ENCODE measurements at regions not wholly inside any gene's neighbourhood (a gene's known extent, or its start where the extent isn't known, plus 50 kb on each side); places are given as distances from the start of the nearest gene placed in this dataset.

DNA sequence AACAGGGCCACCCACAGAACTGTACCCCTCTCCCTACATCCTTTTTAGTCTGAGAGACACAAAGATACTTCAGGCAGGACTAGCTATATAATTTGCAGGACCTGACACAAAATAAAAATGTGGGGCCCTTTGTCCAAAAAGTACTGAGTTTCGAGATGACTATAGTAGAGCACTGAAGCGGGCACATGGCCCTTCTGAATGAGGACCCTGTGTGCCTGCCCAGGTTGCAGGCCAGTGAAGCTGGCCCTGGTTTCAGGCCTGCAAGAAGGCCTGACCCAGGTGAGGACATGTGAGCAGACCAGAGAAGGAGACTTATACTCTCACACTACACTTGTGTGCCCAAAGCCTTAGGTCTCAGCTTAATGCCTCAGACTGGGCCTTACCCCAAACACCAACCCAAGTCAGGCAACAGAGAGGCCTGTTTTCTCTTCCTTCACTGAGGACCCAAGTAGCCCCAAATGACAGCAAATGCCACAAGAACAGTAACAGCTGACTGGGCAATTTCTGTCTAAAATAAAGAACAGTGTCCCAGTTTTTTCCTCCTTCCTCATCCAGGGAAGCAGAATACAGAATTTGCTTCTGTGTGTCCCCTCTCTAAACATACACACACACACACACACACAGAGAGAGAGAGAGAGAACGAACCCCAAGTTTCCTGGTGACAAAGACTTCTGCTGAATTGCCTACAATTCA lies 100.9 kb upstream of the ARHGEF3 start:
- DNase-seq (ENCODE audit: extremely low read depth, low read depth), result no peak

DNA sequence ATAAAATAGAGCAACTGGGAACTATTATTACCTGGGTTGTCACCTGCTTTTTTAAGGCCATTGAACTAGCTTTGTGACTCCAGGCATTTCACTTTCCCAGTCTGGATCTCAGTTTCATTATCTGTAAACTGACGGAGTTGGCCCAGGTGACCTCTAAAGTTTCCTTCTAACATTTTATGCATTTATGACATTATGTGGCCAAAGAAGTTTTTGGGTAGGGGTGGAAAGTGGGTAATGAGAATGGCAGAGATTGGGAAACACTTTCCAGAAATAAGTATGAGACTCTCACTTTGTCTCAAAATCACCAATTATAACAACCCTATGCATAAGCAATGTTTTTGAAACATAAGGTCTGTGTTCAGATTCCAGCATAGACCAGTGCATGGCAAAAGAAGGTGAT lies 99.1 kb upstream of the ARHGEF3 start:
- DNase-seq (ENCODE audit: extremely low read depth, low read depth), result no peak

DNA sequence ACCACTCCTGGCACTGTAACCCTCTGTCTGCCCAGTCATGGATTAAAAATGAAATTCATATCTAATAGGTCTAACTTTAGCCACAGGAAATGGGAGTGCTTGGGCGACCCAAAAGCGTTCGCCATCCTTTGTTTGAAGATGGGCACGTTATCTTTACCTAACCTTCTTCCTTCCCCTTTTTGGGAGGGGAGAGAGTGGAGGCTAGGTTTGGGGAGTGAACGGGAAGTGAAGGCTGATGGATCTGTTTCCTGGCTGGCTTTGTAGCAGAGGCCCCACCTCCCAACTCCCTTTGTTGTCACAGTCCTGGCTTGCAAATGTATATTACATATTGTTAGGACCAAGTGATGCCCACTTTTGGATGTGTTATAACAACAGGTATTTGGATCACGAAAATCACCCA lies 98.1 kb upstream of the ARHGEF3 start:
- DNase-seq (ENCODE audit: extremely low read depth, low read depth), result no peak

DNA sequence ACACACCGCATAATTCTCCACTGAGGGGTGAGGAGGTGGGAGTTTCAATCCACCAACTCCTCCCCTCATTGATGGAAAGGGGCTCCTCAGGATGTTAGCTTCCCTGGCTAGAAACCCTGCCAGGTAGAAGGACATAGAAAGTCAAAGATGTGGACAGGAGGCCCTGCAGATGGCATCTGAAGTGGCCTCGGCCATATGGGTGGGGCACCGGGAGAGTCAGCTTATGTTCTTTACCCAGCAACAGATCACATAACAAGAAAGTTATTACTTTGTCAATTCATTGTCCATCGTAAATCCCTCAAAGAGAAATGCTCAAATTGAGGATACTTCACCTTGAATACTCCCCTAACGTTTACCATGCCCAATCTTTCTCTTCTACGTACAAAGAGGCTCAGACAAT lies 97.3 kb upstream of the ARHGEF3 start:
- DNase-seq (ENCODE audit: extremely low read depth, low read depth), result no peak

DNA sequence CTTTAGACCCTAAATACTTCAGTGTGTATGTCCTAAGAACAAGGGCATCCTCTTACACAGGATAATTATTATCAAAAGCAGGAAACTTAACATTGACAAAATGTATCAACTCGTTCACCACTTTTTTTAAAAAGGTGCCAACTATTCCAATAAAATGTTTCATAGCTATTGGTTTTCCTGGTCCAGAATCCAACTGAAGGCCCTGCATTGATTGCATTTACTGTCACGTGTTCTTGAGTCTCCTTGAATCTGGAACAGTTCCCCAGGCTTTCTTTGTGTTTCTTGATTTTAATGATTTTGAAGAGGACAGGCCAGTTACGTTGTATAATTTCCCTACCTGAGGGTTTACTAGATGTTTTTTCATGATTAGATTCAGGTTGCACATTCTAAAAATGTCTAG lies 94.6 kb upstream of the ARHGEF3 start:
- DNase-seq (ENCODE audit: extremely low read depth, low read depth), result no peak

DNA sequence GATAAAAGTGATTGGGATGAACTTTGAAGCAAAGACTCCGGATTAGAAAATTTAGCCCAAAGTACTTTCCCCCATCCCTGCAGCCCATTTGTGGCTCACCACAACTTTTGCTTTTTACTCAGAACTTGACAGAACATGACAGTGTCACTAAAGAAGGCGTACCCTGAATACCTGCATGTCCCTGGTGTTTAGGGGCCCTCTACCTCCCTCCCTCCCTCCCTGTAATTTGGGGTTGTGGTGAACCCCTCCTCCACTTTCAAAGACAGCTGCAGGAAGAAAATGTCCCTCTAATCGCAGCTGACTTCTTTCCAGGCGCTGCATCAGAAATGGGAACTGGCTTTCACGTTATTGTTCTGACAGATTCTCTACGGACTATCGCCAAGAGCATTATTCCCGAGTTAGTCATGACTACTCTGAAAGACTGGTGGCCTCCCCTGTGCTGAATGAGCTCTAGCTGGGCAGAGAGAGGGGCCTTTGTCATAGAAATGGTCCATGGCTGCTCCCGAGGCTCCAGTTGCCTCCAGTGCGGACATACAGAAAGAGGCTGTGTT lies 93.2 kb upstream of the ARHGEF3 start:
- DNase-seq (ENCODE audit: extremely low read depth, low read depth), result no peak

DNA sequence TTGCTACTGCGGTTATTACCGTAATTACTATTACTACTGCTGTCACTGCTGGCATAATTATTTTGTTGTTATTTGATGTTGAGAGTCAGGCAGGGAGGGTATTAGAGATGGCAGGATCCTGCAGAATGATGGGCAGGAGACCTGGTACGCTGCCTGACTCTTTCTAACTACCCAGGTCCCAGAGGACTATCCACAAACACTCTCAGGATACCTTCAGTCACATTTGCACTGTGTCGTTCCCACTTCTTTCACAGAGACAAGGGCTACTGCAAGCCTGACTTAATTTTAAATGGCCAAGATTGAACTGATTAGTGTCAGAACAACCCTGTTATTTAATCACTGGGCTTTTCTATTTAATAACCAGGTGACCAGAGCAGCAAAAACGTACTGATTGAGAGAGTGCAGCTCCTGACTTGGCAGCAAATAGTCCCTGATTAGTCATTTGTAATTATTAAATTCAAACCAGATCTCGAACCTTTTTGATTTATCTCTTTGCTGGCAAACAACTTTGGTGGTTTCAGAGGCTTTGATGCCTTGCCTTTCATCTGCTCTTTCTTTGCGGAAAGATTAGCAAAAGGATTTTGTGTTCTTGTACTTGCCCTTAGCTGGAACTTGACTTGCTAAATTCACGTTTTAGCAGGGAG lies 88.8 kb upstream of the ARHGEF3 start:
- no peak for DNase-seq (ENCODE audit: extremely low read depth, low read depth)

DNA sequence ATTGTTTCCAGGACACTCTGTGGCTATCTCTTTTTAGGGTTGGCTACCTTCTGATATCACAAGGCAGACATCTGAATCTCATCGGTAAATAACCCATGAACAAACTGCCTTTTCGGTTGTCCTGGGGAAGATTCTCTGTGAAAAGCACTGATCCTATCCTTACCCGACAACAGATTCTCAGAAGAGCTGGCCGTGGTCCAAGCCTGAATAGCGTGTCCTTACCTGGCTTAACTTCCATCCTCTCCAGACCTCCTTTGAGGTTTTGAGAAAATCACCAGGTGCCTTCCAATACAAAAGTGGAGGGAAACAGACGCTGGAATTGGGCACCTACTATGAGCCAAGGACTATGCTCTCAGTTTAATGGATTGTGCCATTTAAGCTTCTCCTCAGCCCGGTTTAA lies 87.4 kb upstream of the ARHGEF3 start:
- DNase-seq (ENCODE audit: extremely low read depth, low read depth), result no peak

DNA sequence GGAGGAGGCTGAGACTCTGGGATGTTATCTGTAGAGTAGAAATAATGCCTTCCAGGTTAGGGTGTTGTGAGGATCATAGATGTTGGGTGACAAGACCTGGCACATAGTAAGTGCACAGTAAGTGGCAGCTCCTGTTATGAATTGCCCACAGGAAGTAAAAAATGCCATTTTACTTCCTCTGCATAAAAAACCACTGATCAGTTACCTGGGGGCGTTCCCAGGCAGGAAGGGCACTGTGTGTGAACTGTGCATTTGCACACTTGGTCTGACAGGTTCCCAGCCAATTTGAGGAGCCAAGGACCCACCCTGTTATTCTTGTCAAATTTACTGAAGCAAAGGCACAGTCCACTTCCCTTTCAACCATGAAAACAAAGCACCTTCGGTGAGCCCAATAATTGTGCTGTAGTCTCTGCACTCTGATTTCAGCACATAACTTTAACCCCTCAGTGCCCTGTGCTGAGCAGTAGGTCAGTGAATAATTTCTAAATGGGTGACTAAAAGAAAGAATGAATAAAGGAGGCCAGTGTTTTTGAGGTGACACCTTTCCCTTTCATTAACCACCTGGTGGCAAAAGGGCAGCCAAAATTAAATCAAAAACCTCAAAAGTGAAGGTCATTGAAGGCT lies 85.8 kb upstream of the ARHGEF3 start:
- no peak for DNase-seq (ENCODE audit: extremely low read depth, low read depth)

DNA sequence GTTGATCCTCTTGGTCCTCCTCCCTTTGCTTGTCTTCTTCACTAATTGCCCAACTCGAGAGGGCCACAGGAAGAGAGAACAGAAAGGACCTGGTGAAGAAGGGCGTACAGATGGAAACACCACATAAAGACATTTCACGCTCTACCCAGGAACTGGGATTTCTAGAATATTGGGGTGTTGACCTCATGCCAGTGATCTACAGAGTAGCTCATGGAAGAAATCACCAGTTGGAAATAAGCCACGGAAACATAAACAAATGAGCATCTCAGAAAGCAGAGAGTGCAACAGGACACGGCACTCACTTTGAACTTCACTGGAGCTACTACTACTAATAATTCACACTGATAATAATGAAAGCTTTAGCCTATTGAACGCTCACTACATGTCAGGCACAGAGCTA lies 84.6 kb upstream of the ARHGEF3 start:
- DNase-seq (ENCODE audit: extremely low read depth, low read depth), result no peak

DNA sequence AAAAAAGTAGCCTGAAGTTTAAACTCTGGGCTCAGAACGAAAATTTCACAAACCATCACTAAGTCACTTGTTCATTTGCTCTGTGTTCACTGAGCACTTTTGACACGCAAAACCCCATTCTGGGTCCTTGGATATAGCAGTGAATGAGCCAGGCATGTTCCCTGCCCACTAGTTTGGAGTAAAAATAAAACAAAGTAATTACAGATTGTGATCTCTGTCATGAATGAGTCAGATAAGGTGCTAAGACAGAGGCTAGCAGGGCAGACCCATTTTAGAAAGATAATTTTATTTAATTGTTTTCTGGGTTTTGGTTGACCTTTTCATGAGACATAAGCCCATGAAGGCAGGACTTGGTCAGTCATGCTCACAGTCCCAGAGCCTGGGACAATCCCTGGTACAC lies 84.1 kb upstream of the ARHGEF3 start:
- DNase-seq (ENCODE audit: extremely low read depth, low read depth), result no peak

DNA sequence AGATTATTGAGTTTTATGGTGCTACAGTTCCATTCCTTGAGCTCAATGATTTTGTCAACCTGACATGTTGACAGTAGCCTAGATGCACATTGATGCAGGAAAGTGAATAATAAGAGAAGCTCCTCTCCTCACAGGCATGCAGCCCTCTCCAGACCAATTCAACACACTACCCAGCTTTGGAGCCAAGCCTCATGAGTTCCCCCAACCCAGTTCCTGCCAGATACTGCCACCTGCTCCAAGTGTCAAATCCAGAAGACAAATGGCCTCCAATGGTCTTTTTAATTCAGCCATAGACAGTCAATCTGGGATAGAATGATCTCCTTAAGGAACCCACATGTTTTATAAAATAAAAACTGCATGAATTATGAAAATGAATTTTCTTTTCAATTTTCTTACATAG lies 83.7 kb upstream of the ARHGEF3 start:
- no peak for DNase-seq (ENCODE audit: extremely low read depth, low read depth)

DNA sequence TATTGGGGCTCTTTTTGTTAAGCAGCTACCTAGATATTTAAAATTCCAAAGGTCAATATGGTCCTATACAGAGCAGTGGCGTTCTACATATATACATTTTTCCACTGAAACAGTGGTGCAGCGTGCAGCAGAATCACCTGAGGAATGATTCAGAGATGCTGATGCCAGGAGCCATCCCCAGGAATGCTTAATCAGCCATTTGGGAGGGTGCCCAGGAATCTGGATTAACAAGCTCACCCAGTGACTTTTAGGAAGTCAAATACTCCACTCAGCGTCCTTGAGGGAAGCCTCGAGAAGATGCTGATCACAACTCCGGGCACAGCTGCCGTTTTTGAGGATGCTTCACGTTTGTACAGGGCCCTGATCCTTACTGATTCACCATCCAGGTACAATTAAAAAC lies 82.6 kb upstream of the ARHGEF3 start:
- no peak for DNase-seq (ENCODE audit: extremely low read depth, low read depth)

DNA sequence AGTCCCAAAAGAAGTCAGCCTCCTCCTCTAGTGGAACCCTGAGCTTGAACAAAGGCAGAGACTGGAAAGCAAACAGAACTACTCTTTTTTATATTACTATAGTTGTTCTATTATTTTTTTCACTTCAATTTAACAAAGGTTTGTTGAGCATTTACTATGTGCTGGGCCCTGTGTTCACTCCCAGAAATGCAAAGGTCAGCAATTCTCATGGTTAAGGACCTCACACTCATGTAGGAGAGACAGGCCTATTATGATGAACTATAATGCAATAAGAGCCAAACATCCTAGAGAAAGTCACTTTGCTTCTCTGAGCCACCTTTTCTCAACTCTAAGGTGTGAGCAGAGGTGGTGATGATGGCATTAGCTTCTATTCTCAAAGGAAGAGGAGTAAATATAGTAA lies 82.1 kb upstream of the ARHGEF3 start:
- no peak for DNase-seq (ENCODE audit: extremely low read depth, low read depth)

DNA sequence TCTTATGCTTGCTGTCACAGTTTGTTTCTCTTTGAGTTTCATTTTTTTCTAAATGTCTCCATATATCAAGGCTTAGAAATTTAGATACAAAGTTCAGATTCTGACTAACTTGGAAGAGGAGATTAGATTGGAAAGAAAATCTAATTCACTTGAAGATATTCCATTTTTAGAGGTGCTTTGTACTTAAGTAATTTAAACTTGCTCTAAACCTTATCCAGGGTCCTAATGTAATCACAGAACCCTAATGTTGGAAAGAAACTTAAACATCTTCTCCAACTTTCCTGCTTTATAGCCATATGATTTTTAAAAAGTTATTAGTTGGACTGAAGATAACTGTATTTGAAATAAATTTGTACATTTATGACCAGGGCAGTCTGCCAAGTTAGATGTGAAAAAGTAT lies 81.1 kb upstream of the ARHGEF3 start:
- DNase-seq (ENCODE audit: extremely low read depth, low read depth), result no peak

DNA sequence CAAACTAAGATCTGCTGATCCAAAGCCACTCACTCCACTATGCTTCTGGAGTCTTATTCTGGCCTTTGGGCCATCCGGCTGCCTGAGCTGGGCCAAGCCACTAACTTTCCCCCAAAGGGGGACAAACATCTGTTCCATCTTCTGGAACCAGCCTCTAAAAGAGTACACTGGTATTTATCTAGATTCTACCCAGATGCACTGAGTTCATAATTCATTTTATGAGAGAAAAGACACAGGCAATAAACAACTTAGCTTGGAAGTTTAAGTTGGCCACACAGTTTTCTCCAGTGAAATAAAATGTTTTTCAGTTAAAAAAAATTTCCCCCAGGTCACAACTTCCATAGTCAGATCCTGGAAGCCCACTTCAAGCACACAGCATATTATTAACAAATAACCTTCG lies 80.1 kb upstream of the ARHGEF3 start:
- no peak for DNase-seq (ENCODE audit: extremely low read depth, low read depth)

DNA sequence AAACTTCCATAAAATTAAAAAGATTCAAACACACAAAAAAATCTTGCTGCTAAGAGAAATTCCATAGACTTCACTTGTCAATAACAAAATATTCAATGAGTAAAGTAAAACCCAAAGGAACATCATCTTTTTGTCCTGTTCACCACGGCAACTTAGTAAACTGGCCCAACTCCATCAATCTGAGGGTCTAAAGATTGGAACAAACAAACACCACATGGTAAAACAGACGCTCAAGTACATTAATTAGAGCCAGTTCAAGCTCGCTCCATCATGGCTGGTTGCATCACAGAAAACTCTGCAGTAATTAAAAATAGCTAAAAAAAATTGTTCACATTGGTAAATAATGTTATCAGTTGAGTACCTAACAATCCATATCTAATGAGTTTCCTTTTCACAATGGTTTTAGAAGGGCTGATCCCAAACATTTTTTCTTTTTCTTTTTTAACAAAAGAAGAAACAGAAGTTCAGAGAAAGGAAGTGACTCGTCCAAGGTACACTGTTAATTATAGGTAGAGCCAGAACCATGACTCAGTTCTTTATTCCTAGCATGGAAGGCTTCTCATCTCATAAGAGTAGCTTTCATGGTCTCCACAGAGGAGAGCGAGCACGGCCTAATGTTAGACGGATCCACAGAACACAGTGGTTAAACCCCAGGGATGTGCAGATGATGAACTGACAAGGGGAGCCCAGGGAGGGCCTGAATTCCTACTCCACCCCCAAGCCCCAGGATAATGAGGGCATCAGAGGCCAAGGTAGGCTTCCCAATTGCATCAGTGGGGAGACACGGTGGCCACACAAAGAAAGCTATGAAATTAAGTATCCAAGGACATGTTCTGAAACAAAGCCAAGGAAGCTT lies 79.2 kb upstream of the ARHGEF3 start:
- DNase-seq (ENCODE audit: extremely low read depth, low read depth), result no peak

DNA sequence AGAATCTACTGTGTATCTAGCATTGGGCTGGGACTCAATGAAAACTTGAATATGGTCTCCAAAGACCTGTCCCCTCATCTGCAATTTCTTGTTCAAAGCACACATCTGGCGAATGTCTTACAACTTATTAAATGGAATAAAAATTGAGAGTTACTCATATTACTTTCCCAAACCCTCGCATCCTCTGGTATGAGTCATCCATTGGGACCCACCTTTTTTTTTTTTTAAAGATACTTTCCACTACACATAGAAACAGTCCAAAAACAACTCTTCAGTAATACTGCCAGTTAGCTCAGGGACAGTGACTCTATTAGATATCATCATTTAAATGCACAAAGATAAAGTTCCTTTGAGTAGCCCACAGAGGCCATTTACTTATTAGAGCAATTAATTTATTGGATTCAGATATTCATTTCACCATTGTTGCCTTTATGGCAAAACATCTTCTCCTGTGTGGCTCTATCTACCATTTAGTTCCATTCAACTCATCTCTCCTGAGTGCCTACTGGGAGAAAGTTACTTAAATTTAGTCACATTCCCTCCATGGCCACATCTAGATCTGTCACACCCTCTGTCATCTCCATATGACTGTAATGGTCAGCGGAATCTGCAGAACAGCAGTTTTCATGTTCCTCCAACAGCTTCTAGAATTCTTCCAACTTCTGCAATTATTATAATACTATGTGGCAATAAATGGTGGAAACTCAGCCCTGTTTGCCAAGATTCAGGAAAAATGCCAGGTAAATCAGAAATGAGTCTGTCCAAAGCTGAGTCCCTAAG lies 77.9 kb upstream of the ARHGEF3 start:
- DNase-seq (ENCODE audit: extremely low read depth, low read depth), result no peak

DNA sequence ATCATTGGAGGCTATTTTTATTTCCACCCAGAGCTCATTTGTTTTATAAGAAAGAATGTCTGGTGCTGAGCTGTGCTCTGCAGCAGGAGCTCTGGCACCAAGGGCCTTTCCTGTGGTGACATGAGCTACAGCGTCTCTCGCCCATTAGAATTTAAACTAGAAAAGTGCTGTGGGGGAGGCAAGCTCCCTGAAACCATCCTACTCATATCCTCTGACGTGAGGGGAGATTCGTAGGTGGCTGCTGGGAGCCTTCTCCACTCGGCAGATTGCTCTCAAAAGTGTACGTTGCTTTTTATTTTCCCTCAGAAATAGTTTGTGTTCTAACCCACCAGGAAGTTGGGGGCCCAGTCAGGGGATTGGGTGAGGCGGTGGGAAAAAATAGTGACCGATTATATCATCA lies 76.3 kb upstream of the ARHGEF3 start:
- DNase-seq (ENCODE audit: extremely low read depth, low read depth), result no peak

DNA sequence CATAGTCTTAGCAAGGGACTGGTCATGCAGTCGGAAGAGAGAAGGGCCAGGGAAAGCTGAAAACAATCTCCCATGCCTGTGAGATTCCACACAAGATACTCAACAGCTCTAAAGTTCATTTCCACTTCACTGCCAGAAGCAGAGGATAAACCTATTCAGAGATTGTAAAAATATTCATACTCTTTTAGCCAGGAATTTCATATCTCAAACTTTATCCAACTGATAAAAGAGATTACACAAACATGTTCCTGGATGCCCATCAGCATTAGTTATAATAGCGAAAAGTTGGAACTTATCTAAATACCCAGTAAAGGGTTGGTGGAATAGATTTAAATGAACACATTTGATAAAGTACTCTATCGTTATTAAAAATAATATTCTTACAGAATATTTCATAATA lies 75.2 kb upstream of the ARHGEF3 start:
- DNase-seq (ENCODE audit: extremely low read depth, low read depth), result no peak
